ENCODE measurements at regions not wholly inside any gene's neighbourhood (a gene's known extent, or its start where the extent isn't known, plus 50 kb on each side); places are given as distances from the start of the nearest gene placed in this dataset.

GRCh38 chr5:129246088-129246487 is 151.5 kb downstream of the ISOC1 start:
- H3K27me3 ChIP-seq (ENCODE audit: control insufficient read depth in 1 of 2, insufficient read depth in 2 of 2, low read length in 2 of 2), result no peaks in the 10 kb centered on the region
- H4K20me1 ChIP-seq (ENCODE audit: insufficient read depth, low read length), result no peaks in the 10 kb centered on the region
- TF ChIP-seq RXRB (CRISPR knock-in tag; IDR thresholded peaks at IDR 0.05; ENCODE audit: borderline replicate concordance), result no peak
- TF ChIP-seq AHR (CRISPR knock-in tag; IDR thresholded peaks at IDR 0.05), result no peak
- TF ChIP-seq ZNF781 (CRISPR knock-in tag; IDR thresholded peaks at IDR 0.05; ENCODE audit: borderline replicate concordance, not compliant biosample characterization), result no peak
- TF ChIP-seq MLLT10 (CRISPR knock-in tag; IDR thresholded peaks at IDR 0.05), result no peak
- no peak for TF ChIP-seq TBL1XR1 (IDR thresholded peaks at IDR 0.05; ENCODE audit: borderline replicate concordance, low read length, partially characterized antibody)
- TF ChIP-seq, protein P1, sequence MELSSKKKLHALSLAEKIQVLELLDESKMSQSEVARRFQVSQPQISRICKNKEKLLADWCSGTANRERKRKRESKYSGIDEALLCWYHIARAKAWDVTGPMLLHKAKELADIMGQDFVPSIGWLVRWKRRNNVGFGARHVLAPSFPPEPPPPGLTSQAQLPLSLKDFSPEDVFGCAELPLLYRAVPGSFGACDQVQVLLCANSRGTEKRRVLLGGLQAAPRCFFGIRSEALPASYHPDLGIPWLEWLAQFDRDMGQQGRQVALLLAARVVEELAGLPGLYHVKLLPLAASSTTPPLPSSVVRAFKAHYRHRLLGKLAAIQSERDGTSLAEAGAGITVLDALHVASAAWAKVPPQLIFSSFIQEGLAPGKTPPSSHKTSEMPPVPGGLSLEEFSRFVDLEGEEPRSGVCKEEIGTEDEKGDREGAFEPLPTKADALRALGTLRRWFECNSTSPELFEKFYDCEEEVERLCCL (CRISPR knock-in tag; IDR thresholded peaks at IDR 0.05; ENCODE audit: borderline replicate concordance), result no peak
- no peak for TF ChIP-seq PPARG (CRISPR knock-in tag; conservative IDR thresholded peaks at IDR 0.05)
- no peak for TF ChIP-seq SKI (IDR thresholded peaks at IDR 0.05; ENCODE audit: partially characterized antibody)
- TF ChIP-seq ZNF282 (IDR thresholded peaks at IDR 0.05; ENCODE audit: partially characterized antibody), result no peak
- no peak overlapping the region for H3K4me3 ChIP-seq (replicated peaks in 1 of 3; ENCODE audit: insufficient read depth in 1 of 3, low read depth in 2 of 3, low read length in 3 of 3)
- intact Hi-C loops (cut with micrococcal nuclease; ENCODE audit: unreplicated experiment), result no loop called here
- CTCF ChIA-PET (ENCODE audit: low intra/inter-chr PET ratio, low total read pairs), result no interaction called here
- no peak overlapping the region for H3K27ac ChIP-seq (ENCODE audit: extremely low read length, insufficient read depth, low read length)
- in situ Hi-C loops (cut with HindIII; ENCODE audit: extremely low pct_ligation_motif_present, low pct_unique_long_range_greater_than_20kb), result no loop called here
- H2AFZ ChIP-seq (ENCODE audit: low read length), result no peak overlapping the region
- 8% methylated on average over 3 of the region's 3 CpGs for WGBS (ENCODE audit: low lambda C conversion rate)
- H3K79me2 ChIP-seq (ENCODE audit: insufficient read depth, low read length), result no peaks in the 10 kb centered on the region
- DNase-seq (ENCODE audit: low spot score) (no peak), ATAC-seq (no peak), FAIRE-seq (no peak)
- H3K4me1 ChIP-seq (ENCODE audit: insufficient read depth, low read length), result no peaks in the 10 kb centered on the region
- no peak overlapping the region for H3K4me2 ChIP-seq (ENCODE audit: low read depth, low read length)
- POLR2A ChIA-PET, result no interaction called here
- no peaks in the 10 kb centered on the region; the same call in none of the 2 replicates for H3K9me3 ChIP-seq (ENCODE audit: low read length)
- no peaks in the 10 kb centered on the region for H3K36me3 ChIP-seq (replicated peaks in 1 of 2; ENCODE audit: control insufficient read depth in 1 of 2, insufficient read depth in 2 of 2, low read length in 2 of 2)
- H3K9ac ChIP-seq (ENCODE audit: insufficient read depth, low read depth, low read length), result no peak overlapping the region
- no TSS peak for BruUV-seq (replicated peaks)

GRCh38 chr5:129249886-129250285 is 155.3 kb downstream of the ISOC1 start:
- Histone ChIP-seq H3K9me3 (ENCODE audit: low read length) (peaks cover 31% of the 10 kb centered on the region), H3K36me3 (replicated peaks in 1 of 2; ENCODE audit: control insufficient read depth in 1 of 2, insufficient read depth in 2 of 2, low read length in 2 of 2) (no peaks in the 10 kb centered on the region), H3K27ac (ENCODE audit: extremely low read length, insufficient read depth, low read length) (no peak overlapping the region), H3K9ac (ENCODE audit: insufficient read depth, low read depth, low read length) (no peak overlapping the region), H3K4me2 (ENCODE audit: low read depth, low read length) (no peak overlapping the region), H3K4me1 (ENCODE audit: insufficient read depth, low read length) (no peaks in the 10 kb centered on the region), H3K27me3 (ENCODE audit: control insufficient read depth in 1 of 2, insufficient read depth in 2 of 2, low read length in 2 of 2) (no peaks in the 10 kb centered on the region), H3K4me3 (replicated peaks in 1 of 3; ENCODE audit: insufficient read depth in 1 of 3, low read depth in 2 of 3, low read length in 3 of 3) (no peak overlapping the region), H2AFZ (ENCODE audit: low read length) (no peak overlapping the region), H3K79me2 (ENCODE audit: insufficient read depth, low read length) (no peaks in the 10 kb centered on the region), H4K20me1 (ENCODE audit: insufficient read depth, low read length) (no peaks in the 10 kb centered on the region)
- in situ Hi-C loops (cut with HindIII; ENCODE audit: extremely low pct_ligation_motif_present, low pct_unique_long_range_greater_than_20kb), result no loop called here
- DNase-seq (ENCODE audit: low spot score), result no peak
- POLR2A ChIA-PET, result no interaction called here
- TF ChIP-seq ATAD3A (CRISPR knock-in tag; IDR thresholded peaks at IDR 0.05) (no peak), HIVEP1 (CRISPR knock-in tag; IDR thresholded peaks at IDR 0.05) (no peak), KDM6A (CRISPR knock-in tag; IDR thresholded peaks at IDR 0.05; ENCODE audit: low read depth) (no peak), ZNF670 (CRISPR knock-in tag; IDR thresholded peaks at IDR 0.05; ENCODE audit: borderline replicate concordance) (no peak), SOX6 (IDR thresholded peaks at IDR 0.05) (no peak), SOX6 (CRISPR knock-in tag; IDR thresholded peaks at IDR 0.05) (no peak), ZNF556 (CRISPR knock-in tag; IDR thresholded peaks at IDR 0.05; ENCODE audit: borderline replicate concordance) (no peak)
- TF ChIP-seq, protein P2, sequence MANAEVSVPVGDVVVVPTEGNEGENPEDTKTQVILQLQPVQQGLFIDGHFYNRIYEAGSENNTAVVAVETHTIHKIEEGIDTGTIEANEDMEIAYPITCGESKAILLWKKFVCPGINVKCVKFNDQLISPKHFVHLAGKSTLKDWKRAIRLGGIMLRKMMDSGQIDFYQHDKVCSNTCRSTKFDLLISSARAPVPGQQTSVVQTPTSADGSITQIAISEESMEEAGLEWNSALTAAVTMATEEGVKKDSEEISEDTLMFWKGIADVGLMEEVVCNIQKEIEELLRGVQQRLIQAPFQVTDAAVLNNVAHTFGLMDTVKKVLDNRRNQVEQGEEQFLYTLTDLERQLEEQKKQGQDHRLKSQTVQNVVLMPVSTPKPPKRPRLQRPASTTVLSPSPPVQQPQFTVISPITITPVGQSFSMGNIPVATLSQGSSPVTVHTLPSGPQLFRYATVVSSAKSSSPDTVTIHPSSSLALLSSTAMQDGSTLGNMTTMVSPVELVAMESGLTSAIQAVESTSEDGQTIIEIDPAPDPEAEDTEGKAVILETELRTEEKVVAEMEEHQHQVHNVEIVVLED (CRISPR knock-in tag; IDR thresholded peaks at IDR 0.05; ENCODE audit: borderline replicate concordance), result no peak
- CTCF ChIA-PET (ENCODE audit: low intra/inter-chr PET ratio, low total read pairs), result no interaction called here
- no peak for ATAC-seq
- intact Hi-C loops (cut with micrococcal nuclease; ENCODE audit: unreplicated experiment), result no loop called here
- 36% methylated on average over 9 of the region's 9 CpGs for WGBS (ENCODE audit: low lambda C conversion rate)
- BruUV-seq (replicated peaks), result no TSS peak
- FAIRE-seq, result no peak

Measured in HepG2 (cell line).